Fibroblast of the aortic adventitia (primary cell): ENCODE measurements at regions not wholly inside any gene's neighbourhood (a gene's known extent, or its start where the extent isn't known, plus 50 kb on each side); places are given as distances from the start of the nearest gene placed in this dataset.

Experiments
- DNase-seq: peaks from one replicate; pipeline ENCODE4 v3.0.0-alpha.2; 2010; ENCODE audit warnings: low read depth
- H3K4me3 ChIP-seq: 2 replicates; pipeline ENCODE4 v1.5.1; 2011; ENCODE audit warnings: low read depth, mild to moderate bottlenecking, control low read depth, low read length, moderate library complexity
- CTCF ChIP-seq: IDR thresholded peaks from 2 replicates; pipeline ENCODE4 v1.5.1; 2011; ENCODE audit warnings: mild to moderate bottlenecking, low read length, control low read depth, inconsistent platforms; ENCODE audit not compliant: insufficient read depth

GRCh38 chr9:1952001-1952400 is 63.1 kb upstream of the SMARCA2 start:
- no peak for DNase-seq
- H3K4me3 ChIP-seq, result no peak overlapping the region
- TF ChIP-seq CTCF, result no peak

GRCh38 chr9:1954238-1954637 is 60.9 kb upstream of the SMARCA2 start:
- no peak for DNase-seq
- no peak for TF ChIP-seq CTCF
- no peak overlapping the region for H3K4me3 ChIP-seq

- TF ChIP-seq CTCF, result no peak
- no peak for DNase-seq
- H3K4me3 ChIP-seq, result no peak overlapping the region
These were observed 58.2 kb upstream of the SMARCA2 start for GRCh38 chr9:1956958-1957357.

- no peak for TF ChIP-seq CTCF
- DNase-seq, result no peak
- no peak overlapping the region for H3K4me3 ChIP-seq
These were observed 57.3 kb upstream of the SMARCA2 start for GRCh38 chr9:1957856-1958255.

- no peak for TF ChIP-seq CTCF
- H3K4me3 ChIP-seq, result no peak overlapping the region
- DNase-seq, result no peak
These were observed 55.8 kb upstream of the SMARCA2 start for GRCh38 chr9:1959371-1959770.

- DNase-seq, result no peak
- no peak overlapping the region for H3K4me3 ChIP-seq
These were observed 54.7 kb upstream of the SMARCA2 start for GRCh38 chr9:1960342-1961042.

More at GRCh38 chr9:1960342-1961042, 54.7 kb upstream of the SMARCA2 start:
- no peak for TF ChIP-seq CTCF
